MCF 10A (cell line): ENCODE measurements at regions not wholly inside any gene's neighbourhood (a gene's known extent, or its start where the extent isn't known, plus 50 kb on each side); places are given as distances from the start of the nearest gene placed in this dataset.

Source experiments
- BruUV-seq: library from RNA; stranded (reverse); fragments of 400-500 nt; replicated peaks from 2 replicates; lab custom pipeline; 2021; lab: Mats Ljungman, UMichigan
- CTCF ChIA-PET: fragments of 300-600 bp; sonication (Branson Sonifier 250); formaldehyde crosslinking; extraction: SDS; loops from one replicate; lab custom pipeline; 2021; ENCODE audit warnings: antibody characterized with exemption, inconsistent platforms; lab: Yijun Ruan, JAX
- POLR2A ChIA-PET: fragments of 300-600, 350-650 bp; sonication (Branson Sonifier 250); formaldehyde crosslinking; extraction: SDS; loops from one replicate; lab custom pipeline; 2020; ENCODE audit warnings: antibody characterized with exemption, inconsistent platforms; lab: Yijun Ruan, JAX
- DNase-seq: peaks from one replicate; pipeline ENCODE4 v3.0.0-alpha.2; 2018; ENCODE audit not compliant: unreplicated experiment
- H3K27ac Mint-ChIP-seq: one replicate; pipeline ENCODE4 v1.8.0; 2022; ENCODE audit warnings: mild to moderate bottlenecking, low read depth, mixed read lengths; ENCODE audit not compliant: unreplicated experiment
- H3K27me3 Mint-ChIP-seq: one replicate; pipeline ENCODE4 v1.8.0; 2022; ENCODE audit warnings: mixed read lengths; ENCODE audit not compliant: insufficient read depth, unreplicated experiment
- H3K36me3 Mint-ChIP-seq: one replicate; pipeline ENCODE4 v1.8.0; 2022; ENCODE audit warnings: mild to moderate bottlenecking, moderate library complexity, mixed read lengths; ENCODE audit not compliant: insufficient read depth, unreplicated experiment
- H3K4me1 Mint-ChIP-seq: one replicate; pipeline ENCODE4 v1.8.0; 2022; ENCODE audit warnings: mixed read lengths; ENCODE audit not compliant: insufficient read depth, unreplicated experiment
- H3K4me3 Mint-ChIP-seq: one replicate; pipeline ENCODE4 v1.8.0; 2022; ENCODE audit warnings: mild to moderate bottlenecking, moderate library complexity, mixed read lengths; ENCODE audit not compliant: unreplicated experiment
- H3K9me3 Mint-ChIP-seq: one replicate; pipeline ENCODE4 v1.8.0; 2022; ENCODE audit warnings: mixed read lengths; ENCODE audit not compliant: unreplicated experiment
- intact Hi-C: fragments of 100-400 bp; cut with micrococcal nuclease; formaldehyde crosslinking; loops from 2 replicates; pipeline ENCODE4 v1.14.1; 2022
- TF ChIP-seq, protein P1 (sequence below): fragments of 200-600 bp; IDR thresholded peaks from one replicate; pipeline ENCODE4 v1.8.0; 2022; ENCODE audit warnings: antibody characterized with exemption, mild to moderate bottlenecking; ENCODE audit not compliant: unreplicated experiment

DNA sequence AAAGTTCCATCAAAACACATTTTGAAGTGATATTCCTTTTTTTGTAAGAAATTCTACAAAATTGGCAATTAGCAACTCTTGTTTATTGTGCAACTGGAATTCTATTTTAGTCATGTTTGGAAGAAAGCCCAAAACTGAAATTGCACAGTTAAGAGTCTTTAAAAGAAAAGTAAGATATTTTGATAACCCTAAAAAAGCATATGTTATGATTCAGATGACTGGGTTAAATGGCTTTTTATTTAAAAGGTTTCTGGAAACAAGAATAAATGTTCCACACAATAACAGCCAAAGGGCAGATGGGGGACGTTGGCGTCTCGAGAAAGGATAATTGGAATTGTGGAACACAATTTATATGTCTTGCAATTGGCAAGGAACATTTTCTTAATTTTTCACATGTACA, 275.2 kb downstream of the CDH9 start:
- peak; percentile 53 for DNase-seq
- TF ChIP-seq, protein P1, sequence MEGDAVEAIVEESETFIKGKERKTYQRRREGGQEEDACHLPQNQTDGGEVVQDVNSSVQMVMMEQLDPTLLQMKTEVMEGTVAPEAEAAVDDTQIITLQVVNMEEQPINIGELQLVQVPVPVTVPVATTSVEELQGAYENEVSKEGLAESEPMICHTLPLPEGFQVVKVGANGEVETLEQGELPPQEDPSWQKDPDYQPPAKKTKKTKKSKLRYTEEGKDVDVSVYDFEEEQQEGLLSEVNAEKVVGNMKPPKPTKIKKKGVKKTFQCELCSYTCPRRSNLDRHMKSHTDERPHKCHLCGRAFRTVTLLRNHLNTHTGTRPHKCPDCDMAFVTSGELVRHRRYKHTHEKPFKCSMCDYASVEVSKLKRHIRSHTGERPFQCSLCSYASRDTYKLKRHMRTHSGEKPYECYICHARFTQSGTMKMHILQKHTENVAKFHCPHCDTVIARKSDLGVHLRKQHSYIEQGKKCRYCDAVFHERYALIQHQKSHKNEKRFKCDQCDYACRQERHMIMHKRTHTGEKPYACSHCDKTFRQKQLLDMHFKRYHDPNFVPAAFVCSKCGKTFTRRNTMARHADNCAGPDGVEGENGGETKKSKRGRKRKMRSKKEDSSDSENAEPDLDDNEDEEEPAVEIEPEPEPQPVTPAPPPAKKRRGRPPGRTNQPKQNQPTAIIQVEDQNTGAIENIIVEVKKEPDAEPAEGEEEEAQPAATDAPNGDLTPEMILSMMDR, result no peak
- Mint-ChIP-seq H3K36me3 (no peaks in the 10 kb centered on the region), H3K27me3 (no peaks in the 10 kb centered on the region), H3K4me3 (peak overlapping the region; percentile 28), H3K9me3 (peaks cover 4% of the 10 kb centered on the region), H3K4me1 (peaks cover 6% of the 10 kb centered on the region), H3K27ac (no peak overlapping the region)
- ChIA-PET CTCF (no interaction called here), POLR2A (no interaction called here)
- intact Hi-C loops, result no loop called here
- no TSS peak for BruUV-seq

DNA sequence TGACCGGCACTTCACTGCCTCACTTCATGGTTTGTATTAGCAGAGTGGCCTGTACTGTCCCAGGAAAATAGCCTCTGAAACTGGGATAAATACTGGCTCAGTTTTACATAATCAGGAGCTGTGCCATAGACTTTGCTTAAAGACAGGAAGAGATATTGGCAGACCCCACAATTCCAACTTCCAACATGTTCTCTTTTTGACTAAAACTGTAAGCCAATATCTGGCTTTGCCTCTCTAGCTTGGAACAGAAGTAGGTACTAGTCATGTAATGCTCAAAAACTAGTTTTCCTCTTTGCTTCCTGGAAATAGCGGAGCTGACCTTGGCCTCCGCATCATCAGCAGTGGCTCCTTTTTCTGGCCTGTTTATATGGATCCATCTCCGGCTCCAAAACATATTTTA, 276.9 kb downstream of the CDH9 start:
- H3K4me3 Mint-ChIP-seq, result no peak overlapping the region
- H3K27me3 Mint-ChIP-seq, result no peaks in the 10 kb centered on the region
- TF ChIP-seq, protein P1, result no peak
- CTCF ChIA-PET, result no interaction called here
- DNase-seq, result no peak
- no peaks in the 10 kb centered on the region for H3K36me3 Mint-ChIP-seq
- H3K27ac Mint-ChIP-seq, result no peak overlapping the region
- H3K4me1 Mint-ChIP-seq, result peaks cover 6% of the 10 kb centered on the region
- no TSS peak for BruUV-seq
- peaks cover 4% of the 10 kb centered on the region for H3K9me3 Mint-ChIP-seq
- POLR2A ChIA-PET, result no interaction called here
- intact Hi-C loops, result no loop called here

DNA sequence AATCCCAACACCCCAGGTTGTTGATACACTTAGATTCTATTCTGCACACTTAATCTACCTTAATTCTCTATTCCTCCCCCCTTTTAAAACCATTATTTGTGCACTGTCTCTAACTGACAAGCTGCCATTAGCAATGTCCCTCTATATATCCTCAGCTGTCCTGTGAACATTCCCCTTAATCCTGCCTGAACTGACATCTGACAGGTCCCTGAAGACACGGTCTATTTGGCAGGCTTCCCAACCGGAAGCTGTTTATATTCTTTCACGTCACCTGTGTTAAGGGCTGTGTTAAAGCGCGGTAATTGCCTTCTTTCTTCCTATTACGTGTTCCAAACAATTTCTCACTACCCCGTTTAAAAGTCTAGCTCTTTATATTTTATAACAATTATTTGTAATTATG, 277.3 kb downstream of the CDH9 start:
- intact Hi-C loops, result no loop called here

DNA sequence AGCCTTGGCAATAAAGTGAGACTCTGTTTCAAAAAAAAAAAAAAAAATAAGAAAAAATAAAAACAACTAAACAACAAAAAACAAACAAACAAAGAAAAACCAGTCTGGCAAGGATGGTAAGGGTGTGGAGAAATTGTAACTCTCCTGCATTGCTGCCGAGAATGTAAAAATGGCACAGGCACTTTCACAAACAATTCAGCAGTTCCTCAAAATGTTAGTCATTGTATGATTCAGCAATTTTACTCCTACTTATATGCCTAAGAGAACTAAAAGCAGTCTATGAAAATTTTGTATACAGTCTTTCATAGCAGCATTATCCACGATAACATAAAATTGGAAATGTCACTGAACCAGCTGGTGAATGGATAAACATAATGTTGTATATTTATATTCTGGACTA, 280.4 kb downstream of the CDH9 start:
- POLR2A ChIA-PET, result no interaction called here

More for the DNA sequence above, 277.3 kb downstream of the CDH9 start:
- CTCF ChIA-PET, result no interaction called here
- no peak overlapping the region for H3K27ac Mint-ChIP-seq
- peaks cover 6% of the 10 kb centered on the region for H3K4me1 Mint-ChIP-seq
- no peaks in the 10 kb centered on the region for H3K36me3 Mint-ChIP-seq
- BruUV-seq, result no TSS peak
- DNase-seq, result peak; percentile 2
- H3K27me3 Mint-ChIP-seq, result no peaks in the 10 kb centered on the region
- no peak overlapping the region for H3K4me3 Mint-ChIP-seq
- TF ChIP-seq, protein P1, result no peak
- H3K9me3 Mint-ChIP-seq, result peaks cover 4% of the 10 kb centered on the region
- POLR2A ChIA-PET, result no interaction called here

More for the DNA sequence above, 280.4 kb downstream of the CDH9 start:
- CTCF ChIA-PET, result no interaction called here
- H3K4me1 Mint-ChIP-seq, result peaks cover 6% of the 10 kb centered on the region
- peak; percentile 18 for DNase-seq
- TF ChIP-seq, protein P1, result no peak
- H3K9me3 Mint-ChIP-seq, result peaks cover 9% of the 10 kb centered on the region
- no TSS peak for BruUV-seq
- H3K27ac Mint-ChIP-seq, result no peak overlapping the region
- no peaks in the 10 kb centered on the region for H3K36me3 Mint-ChIP-seq
- no peaks in the 10 kb centered on the region for H3K27me3 Mint-ChIP-seq
- intact Hi-C loops, result no loop called here
- no peak overlapping the region for H3K4me3 Mint-ChIP-seq
